ENCODE measurements at regions not wholly inside any gene's neighbourhood (a gene's known extent, or its start where the extent isn't known, plus 50 kb on each side); places are given as distances from the start of the nearest gene placed in this dataset.

- H3K4me3 ChIP-seq (ENCODE audit: low read depth, low read length), result no peak overlapping the region
- DNase-seq (ENCODE audit: low read depth), result no peak
- TF ChIP-seq CTCF (IDR thresholded peaks at IDR 0.05; ENCODE audit: control insufficient read depth, extremely low read depth, insufficient read depth), result no peak
Measured at GRCh38 chr2:226639550-226639949, 160.1 kb downstream of the IRS1 start.

GRCh38 chr2:226638576-226638975 is 161.0 kb downstream of the IRS1 start:
- no peak for DNase-seq (ENCODE audit: low read depth)
- TF ChIP-seq CTCF (IDR thresholded peaks at IDR 0.05; ENCODE audit: control insufficient read depth, extremely low read depth, insufficient read depth), result no peak
- no peak overlapping the region for H3K4me3 ChIP-seq (ENCODE audit: low read depth, low read length)

- DNase-seq (ENCODE audit: low read depth), result no peak
- H3K4me3 ChIP-seq (ENCODE audit: low read depth, low read length), result no peak overlapping the region
- TF ChIP-seq CTCF (IDR thresholded peaks at IDR 0.05; ENCODE audit: control insufficient read depth, extremely low read depth, insufficient read depth), result no peak
Measured at GRCh38 chr2:226637383-226637782, 162.2 kb downstream of the IRS1 start.

- DNase-seq (ENCODE audit: low read depth), result no peak
Measured at GRCh38 chr2:226636586-226636985, 163.0 kb downstream of the IRS1 start.

GRCh38 chr2:226634943-226635604 is 164.5 kb downstream of the IRS1 start:
- TF ChIP-seq CTCF (IDR thresholded peaks at IDR 0.05; ENCODE audit: control insufficient read depth, extremely low read depth, insufficient read depth), result no peak
- no peak for DNase-seq (ENCODE audit: low read depth)
- H3K4me3 ChIP-seq (ENCODE audit: low read depth, low read length), result no peak overlapping the region

More at GRCh38 chr2:226636586-226636985, 163.0 kb downstream of the IRS1 start:
- no peak overlapping the region for H3K4me3 ChIP-seq (ENCODE audit: low read depth, low read length)
- TF ChIP-seq CTCF (IDR thresholded peaks at IDR 0.05; ENCODE audit: control insufficient read depth, extremely low read depth, insufficient read depth), result no peak

- DNase-seq (ENCODE audit: low read depth), result no peak
- no peak for TF ChIP-seq CTCF (IDR thresholded peaks at IDR 0.05; ENCODE audit: control insufficient read depth, extremely low read depth, insufficient read depth)
- H3K4me3 ChIP-seq (ENCODE audit: low read depth, low read length), result no peak overlapping the region
Measured at GRCh38 chr2:226631671-226632070, 167.9 kb downstream of the IRS1 start.

GRCh38 chr2:226631187-226631586 is 168.4 kb downstream of the IRS1 start:
- no peak for TF ChIP-seq CTCF (IDR thresholded peaks at IDR 0.05; ENCODE audit: control insufficient read depth, extremely low read depth, insufficient read depth)
- DNase-seq (ENCODE audit: low read depth), result no peak
- H3K4me3 ChIP-seq (ENCODE audit: low read depth, low read length), result no peak overlapping the region

Measured in LNCaP clone FGC (cell line).